GM23338 (cell line): ENCODE measurements at regions not wholly inside any gene's neighbourhood (a gene's known extent, or its start where the extent isn't known, plus 50 kb on each side); places are given as distances from the start of the nearest gene placed in this dataset.

Source experiments
- ATAC-seq: fragments of 200-7000 bp; cut with Tn5 transposase; 3 replicates; pipeline ENCODE4 v1.9.1; 2020
- DNase-seq: peaks from one replicate; pipeline ENCODE4 v3.0.0-alpha.2; 2015; ENCODE audit warnings: low spot score
- H2AFZ ChIP-seq: fragments of 200-600 bp; sonication (generic); 2 replicates; pipeline ENCODE4 v1.8.0; 2016; ENCODE audit warnings: antibody characterized with exemption, mild to moderate bottlenecking, moderate library complexity
- H3F3A ChIP-seq: fragments of 200-600 bp; sonication (generic); replicated peaks from 2 replicates; pipeline ENCODE4 v1.8.0; 2017; ENCODE audit warnings: antibody characterized with exemption, mixed run types, low read depth
- H3K27ac ChIP-seq: fragments of 200-600 bp; sonication (generic); 2 replicates; pipeline ENCODE4 v1.6.1; 2016; ENCODE audit warnings: low read depth
- H3K27me3 ChIP-seq: fragments of 200-600 bp; sonication (generic); 2 replicates; pipeline ENCODE4 v1.8.0; 2016; ENCODE audit warnings: mild to moderate bottlenecking, mixed run types, moderate library complexity; ENCODE audit not compliant: insufficient read depth
- H3K36me3 ChIP-seq: fragments of 200-600 bp; sonication (generic); 2 replicates; pipeline ENCODE4 v1.8.0; 2016; ENCODE audit warnings: mild to moderate bottlenecking; ENCODE audit not compliant: insufficient read depth
- H3K4me1 ChIP-seq: fragments of 200-600 bp; sonication (generic); 2 replicates; pipeline ENCODE4 v1.8.0; 2016; ENCODE audit warnings: mild to moderate bottlenecking, moderate library complexity; ENCODE audit not compliant: insufficient read depth
- H3K4me2 ChIP-seq: fragments of 200-600 bp; sonication (generic); 2 replicates; pipeline ENCODE4 v1.7.1; 2017; ENCODE audit warnings: mixed run types
- H3K4me3 ChIP-seq: fragments of 200-600 bp; sonication (generic); 2 replicates; pipeline ENCODE4 v1.6.1; 2016; ENCODE audit warnings: mixed run types
- H3K79me2 ChIP-seq: fragments of 200-600 bp; sonication (generic); replicated peaks from 2 replicates; pipeline ENCODE4 v1.8.0; 2017; ENCODE audit warnings: mild to moderate bottlenecking; ENCODE audit not compliant: insufficient read depth
- H3K9me2 ChIP-seq: fragments of 200-600 bp; sonication (generic); 2 replicates; pipeline ENCODE4 v1.8.0; 2017; ENCODE audit not compliant: insufficient read depth
- H4K20me1 ChIP-seq: fragments of 200-600 bp; sonication (generic); replicated peaks from 2 replicates; pipeline ENCODE4 v1.8.0; 2017; ENCODE audit warnings: mild to moderate bottlenecking; ENCODE audit not compliant: insufficient read depth
- H3K27ac Mint-ChIP-seq: 2 replicates; pipeline ENCODE4 v1.8.0; 2020; ENCODE audit warnings: inconsistent platforms, mild to moderate bottlenecking, moderate library complexity, mixed read lengths
- H3K27me3 Mint-ChIP-seq: 3 replicates; pipeline ENCODE4 v1.8.0; 2022; ENCODE audit warnings: low read depth, mild to moderate bottlenecking, moderate library complexity, mixed read lengths, inconsistent platforms; ENCODE audit not compliant: insufficient read depth, poor library complexity
- H3K36me3 Mint-ChIP-seq: 3 replicates; pipeline ENCODE4 v1.8.0; 2021; ENCODE audit warnings: low read depth, mild to moderate bottlenecking, inconsistent platforms, moderate library complexity, mixed read lengths
- H3K4me1 Mint-ChIP-seq: 3 replicates; pipeline ENCODE4 v1.8.0; 2020; ENCODE audit warnings: mild to moderate bottlenecking, inconsistent platforms, mixed read lengths
- H3K4me3 Mint-ChIP-seq: 3 replicates; pipeline ENCODE4 v1.8.0; 2021; ENCODE audit warnings: moderate library complexity, mild to moderate bottlenecking, inconsistent platforms, mixed read lengths
- H3K9me3 Mint-ChIP-seq: 3 replicates; pipeline ENCODE4 v1.8.0; 2020; ENCODE audit warnings: moderate library complexity, mild to moderate bottlenecking, inconsistent platforms, mixed read lengths
- EZH2 ChIP-seq: fragments of 200-600 bp; sonication (generic); IDR thresholded peaks from one replicate; pipeline ENCODE4 v1.8.0; 2017; ENCODE audit warnings: antibody characterized with exemption, mild to moderate bottlenecking, low read depth; ENCODE audit not compliant: unreplicated experiment
- EZH2phosphoT487 ChIP-seq: fragments of 200-600 bp; sonication (generic); IDR thresholded peaks from one replicate; pipeline ENCODE4 v1.8.1; 2018; ENCODE audit warnings: antibody characterized with exemption; ENCODE audit not compliant: unreplicated experiment
- JUNB ChIP-seq: IDR thresholded peaks from one replicate; pipeline ENCODE4 v1.6.1; 2016; ENCODE audit warnings: antibody characterized with exemption; ENCODE audit not compliant: unreplicated experiment
- NANOG ChIP-seq: IDR thresholded peaks from 2 replicates; pipeline ENCODE4 v1.6.1; 2016; ENCODE audit warnings: antibody characterized with exemption, borderline replicate concordance
- POLR2AphosphoS5 ChIP-seq: IDR thresholded peaks from 2 replicates; pipeline ENCODE4 v1.6.1; 2016; ENCODE audit warnings: antibody characterized with exemption, low read depth
- ZNF114 ChIP-seq: fragments of 250-450 bp; sonication (Bioruptor Pico); IDR thresholded peaks from 2 replicates; pipeline ENCODE4 v1.5.0; 2020; ENCODE audit warnings: mild to moderate bottlenecking, moderate library complexity
- ZNF331 ChIP-seq: fragments of 250-450 bp; sonication (Bioruptor Pico); IDR thresholded peaks from 2 replicates; pipeline ENCODE4 v1.5.0; 2020; ENCODE audit warnings: low read depth, mild to moderate bottlenecking, moderate library complexity
- TF ChIP-seq, protein P1 (sequence below): IDR thresholded peaks from 2 replicates; pipeline ENCODE4 v1.6.1; 2016; ENCODE audit warnings: antibody characterized with exemption
- TF ChIP-seq, protein P2 (sequence below): fragments of 250-450 bp; sonication (Bioruptor Pico); IDR thresholded peaks from 2 replicates; pipeline ENCODE4 v1.5.0; 2020; ENCODE audit warnings: mild to moderate bottlenecking, moderate library complexity
- TF ChIP-seq, protein P3 (sequence below), 2 experiments: fragments of 200-600 bp in 1 of 2; sonication (generic) in 1 of 2; conservative IDR thresholded peaks; 2 replicates each; pipeline versions ENCODE4 v1.5.1 to v1.6.1; 2016 to 2017; ENCODE audit warnings: antibody characterized with exemption in 2 of 2, low read depth in 2 of 2, mild to moderate bottlenecking in 2 of 2, moderate library complexity in 1 of 2
- TF ChIP-seq, protein P4 (sequence below): IDR thresholded peaks from one replicate; pipeline ENCODE4 v1.6.1; 2018; ENCODE audit warnings: antibody characterized with exemption; ENCODE audit not compliant: unreplicated experiment

DNA sequence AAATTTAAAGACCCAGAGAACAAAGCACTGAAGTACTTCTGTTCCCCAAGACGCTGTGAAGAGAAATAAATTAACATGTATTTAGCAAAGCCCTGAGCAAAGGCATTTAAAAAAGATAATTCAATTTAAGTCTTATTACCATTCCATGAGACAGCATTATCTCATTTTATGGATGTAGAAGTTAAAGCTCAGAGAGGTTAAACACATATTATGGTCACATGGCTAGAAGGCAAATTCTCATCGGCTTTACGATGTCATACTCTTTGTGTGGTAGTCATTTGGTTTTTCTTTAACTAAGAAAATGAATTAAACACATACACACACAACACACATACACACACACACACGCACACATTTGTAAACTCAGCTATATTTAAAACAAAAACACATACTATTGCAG, 262.7 kb downstream of the HS3ST1 start:
- H3K4me3 Mint-ChIP-seq = no peak overlapping the region
- ATAC-seq = no peak
- H3K36me3 ChIP-seq = no peaks in the 10 kb centered on the region
- H3K4me1 Mint-ChIP-seq = no peaks in the 10 kb centered on the region
- H3K27me3 Mint-ChIP-seq = no peaks in the 10 kb centered on the region
- TF ChIP-seq EZH2phosphoT487 (no peak), EZH2 (no peak), JUNB (no peak), ZNF114 (CRISPR knock-in tag) (no peak)
- TF ChIP-seq, protein P1, sequence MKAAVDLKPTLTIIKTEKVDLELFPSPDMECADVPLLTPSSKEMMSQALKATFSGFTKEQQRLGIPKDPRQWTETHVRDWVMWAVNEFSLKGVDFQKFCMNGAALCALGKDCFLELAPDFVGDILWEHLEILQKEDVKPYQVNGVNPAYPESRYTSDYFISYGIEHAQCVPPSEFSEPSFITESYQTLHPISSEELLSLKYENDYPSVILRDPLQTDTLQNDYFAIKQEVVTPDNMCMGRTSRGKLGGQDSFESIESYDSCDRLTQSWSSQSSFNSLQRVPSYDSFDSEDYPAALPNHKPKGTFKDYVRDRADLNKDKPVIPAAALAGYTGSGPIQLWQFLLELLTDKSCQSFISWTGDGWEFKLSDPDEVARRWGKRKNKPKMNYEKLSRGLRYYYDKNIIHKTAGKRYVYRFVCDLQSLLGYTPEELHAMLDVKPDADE = no peak
- no peak overlapping the region for H3K4me2 ChIP-seq
- H3K27me3 ChIP-seq = no peaks in the 10 kb centered on the region
- H3K4me3 ChIP-seq = no peak overlapping the region
- H3K27ac Mint-ChIP-seq = no peak overlapping the region
- H3K9me3 Mint-ChIP-seq = no peaks in the 10 kb centered on the region
- H3K36me3 Mint-ChIP-seq = no peaks in the 10 kb centered on the region; the same call in 2 of the 3 replicates
- H4K20me1 ChIP-seq = no peaks in the 10 kb centered on the region
- H3K79me2 ChIP-seq = no peaks in the 10 kb centered on the region
- H3F3A ChIP-seq = no peaks in the 10 kb centered on the region
- H3K4me1 ChIP-seq = no peaks in the 10 kb centered on the region
- H3K27ac ChIP-seq = no peak overlapping the region
- H3K9me2 ChIP-seq = peaks cover 3% of the 10 kb centered on the region; the same call in 1 of the 2 replicates
- H2AFZ ChIP-seq = no peak overlapping the region
- DNase-seq = no peak

DNA sequence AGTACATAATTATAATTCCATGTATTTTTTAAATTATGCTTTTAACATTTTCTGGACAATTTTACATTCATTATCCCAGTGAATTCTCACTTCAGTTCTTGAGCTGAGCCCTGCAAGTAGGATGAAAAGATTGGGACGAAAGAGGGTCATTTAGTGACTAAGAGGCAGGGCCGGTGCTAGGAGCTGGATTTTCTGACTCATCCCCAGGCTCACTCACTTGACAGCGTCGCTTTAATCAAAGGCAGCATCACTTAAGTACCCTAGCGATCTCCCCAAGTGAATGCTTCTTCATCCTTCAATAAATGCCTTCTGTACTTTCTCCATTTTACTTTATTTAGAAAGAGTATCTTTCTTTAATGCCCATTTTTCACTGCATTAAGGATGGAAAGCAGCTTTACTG, 263.6 kb downstream of the HS3ST1 start:
- no peak overlapping the region for H3K4me2 ChIP-seq
- no peak overlapping the region for H3K27ac ChIP-seq
- no peak for ATAC-seq

More for the DNA sequence above, 263.6 kb downstream of the HS3ST1 start:
- Histone ChIP-seq H3K27me3 (no peaks in the 10 kb centered on the region), H3F3A (no peaks in the 10 kb centered on the region), H3K9me2 (peaks cover 3% of the 10 kb centered on the region), H3K4me3 (no peak overlapping the region), H3K36me3 (no peaks in the 10 kb centered on the region), H3K4me1 (no peaks in the 10 kb centered on the region), H2AFZ (no peak overlapping the region), H3K79me2 (no peaks in the 10 kb centered on the region), H4K20me1 (no peaks in the 10 kb centered on the region)
- Mint-ChIP-seq H3K9me3 (no peaks in the 10 kb centered on the region), H3K4me1 (no peaks in the 10 kb centered on the region), H3K36me3 (no peaks in the 10 kb centered on the region; the same call in 2 of the 3 replicates), H3K27me3 (no peaks in the 10 kb centered on the region), H3K4me3 (no peak overlapping the region), H3K27ac (no peak overlapping the region)
- DNase-seq = no peak
- no peak for TF ChIP-seq EZH2
- TF ChIP-seq, protein P2, sequence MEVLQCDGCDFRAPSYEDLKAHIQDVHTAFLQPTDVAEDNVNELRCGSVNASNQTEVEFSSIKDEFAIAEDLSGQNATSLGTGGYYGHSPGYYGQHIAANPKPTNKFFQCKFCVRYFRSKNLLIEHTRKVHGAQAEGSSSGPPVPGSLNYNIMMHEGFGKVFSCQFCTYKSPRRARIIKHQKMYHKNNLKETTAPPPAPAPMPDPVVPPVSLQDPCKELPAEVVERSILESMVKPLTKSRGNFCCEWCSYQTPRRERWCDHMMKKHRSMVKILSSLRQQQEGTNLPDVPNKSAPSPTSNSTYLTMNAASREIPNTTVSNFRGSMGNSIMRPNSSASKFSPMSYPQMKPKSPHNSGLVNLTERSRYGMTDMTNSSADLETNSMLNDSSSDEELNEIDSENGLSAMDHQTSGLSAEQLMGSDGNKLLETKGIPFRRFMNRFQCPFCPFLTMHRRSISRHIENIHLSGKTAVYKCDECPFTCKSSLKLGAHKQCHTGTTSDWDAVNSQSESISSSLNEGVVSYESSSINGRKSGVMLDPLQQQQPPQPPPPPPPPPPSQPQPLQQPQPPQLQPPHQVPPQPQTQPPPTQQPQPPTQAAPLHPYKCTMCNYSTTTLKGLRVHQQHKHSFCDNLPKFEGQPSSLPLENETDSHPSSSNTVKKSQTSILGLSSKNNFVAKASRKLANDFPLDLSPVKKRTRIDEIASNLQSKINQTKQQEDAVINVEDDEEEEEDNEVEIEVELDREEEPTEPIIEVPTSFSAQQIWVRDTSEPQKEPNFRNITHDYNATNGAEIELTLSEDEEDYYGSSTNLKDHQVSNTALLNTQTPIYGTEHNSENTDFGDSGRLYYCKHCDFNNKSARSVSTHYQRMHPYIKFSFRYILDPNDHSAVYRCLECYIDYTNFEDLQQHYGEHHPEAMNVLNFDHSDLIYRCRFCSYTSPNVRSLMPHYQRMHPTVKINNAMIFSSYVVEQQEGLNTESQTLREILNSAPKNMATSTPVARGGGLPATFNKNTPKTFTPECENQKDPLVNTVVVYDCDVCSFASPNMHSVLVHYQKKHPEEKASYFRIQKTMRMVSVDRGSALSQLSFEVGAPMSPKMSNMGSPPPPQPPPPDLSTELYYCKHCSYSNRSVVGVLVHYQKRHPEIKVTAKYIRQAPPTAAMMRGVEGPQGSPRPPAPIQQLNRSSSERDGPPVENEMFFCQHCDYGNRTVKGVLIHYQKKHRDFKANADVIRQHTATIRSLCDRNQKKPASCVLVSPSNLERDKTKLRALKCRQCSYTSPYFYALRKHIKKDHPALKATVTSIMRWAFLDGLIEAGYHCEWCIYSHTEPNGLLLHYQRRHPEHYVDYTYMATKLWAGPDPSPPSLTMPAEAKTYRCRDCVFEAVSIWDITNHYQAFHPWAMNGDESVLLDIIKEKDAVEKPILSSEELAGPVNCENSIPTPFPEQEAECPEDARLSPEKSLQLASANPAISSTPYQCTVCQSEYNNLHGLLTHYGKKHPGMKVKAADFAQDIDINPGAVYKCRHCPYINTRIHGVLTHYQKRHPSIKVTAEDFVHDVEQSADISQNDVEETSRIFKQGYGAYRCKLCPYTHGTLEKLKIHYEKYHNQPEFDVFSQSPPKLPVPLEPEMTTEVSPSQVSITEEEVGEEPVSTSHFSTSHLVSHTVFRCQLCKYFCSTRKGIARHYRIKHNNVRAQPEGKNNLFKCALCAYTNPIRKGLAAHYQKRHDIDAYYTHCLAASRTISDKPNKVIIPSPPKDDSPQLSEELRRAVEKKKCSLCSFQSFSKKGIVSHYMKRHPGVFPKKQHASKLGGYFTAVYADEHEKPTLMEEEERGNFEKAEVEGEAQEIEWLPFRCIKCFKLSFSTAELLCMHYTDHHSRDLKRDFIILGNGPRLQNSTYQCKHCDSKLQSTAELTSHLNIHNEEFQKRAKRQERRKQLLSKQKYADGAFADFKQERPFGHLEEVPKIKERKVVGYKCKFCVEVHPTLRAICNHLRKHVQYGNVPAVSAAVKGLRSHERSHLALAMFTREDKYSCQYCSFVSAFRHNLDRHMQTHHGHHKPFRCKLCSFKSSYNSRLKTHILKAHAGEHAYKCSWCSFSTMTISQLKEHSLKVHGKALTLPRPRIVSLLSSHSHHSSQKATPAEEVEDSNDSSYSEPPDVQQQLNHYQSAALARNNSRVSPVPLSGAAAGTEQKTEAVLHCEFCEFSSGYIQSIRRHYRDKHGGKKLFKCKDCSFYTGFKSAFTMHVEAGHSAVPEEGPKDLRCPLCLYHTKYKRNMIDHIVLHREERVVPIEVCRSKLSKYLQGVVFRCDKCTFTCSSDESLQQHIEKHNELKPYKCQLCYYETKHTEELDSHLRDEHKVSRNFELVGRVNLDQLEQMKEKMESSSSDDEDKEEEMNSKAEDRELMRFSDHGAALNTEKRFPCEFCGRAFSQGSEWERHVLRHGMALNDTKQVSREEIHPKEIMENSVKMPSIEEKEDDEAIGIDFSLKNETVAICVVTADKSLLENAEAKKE (CRISPR knock-in tag) = no peak
- TF ChIP-seq, protein P3, sequence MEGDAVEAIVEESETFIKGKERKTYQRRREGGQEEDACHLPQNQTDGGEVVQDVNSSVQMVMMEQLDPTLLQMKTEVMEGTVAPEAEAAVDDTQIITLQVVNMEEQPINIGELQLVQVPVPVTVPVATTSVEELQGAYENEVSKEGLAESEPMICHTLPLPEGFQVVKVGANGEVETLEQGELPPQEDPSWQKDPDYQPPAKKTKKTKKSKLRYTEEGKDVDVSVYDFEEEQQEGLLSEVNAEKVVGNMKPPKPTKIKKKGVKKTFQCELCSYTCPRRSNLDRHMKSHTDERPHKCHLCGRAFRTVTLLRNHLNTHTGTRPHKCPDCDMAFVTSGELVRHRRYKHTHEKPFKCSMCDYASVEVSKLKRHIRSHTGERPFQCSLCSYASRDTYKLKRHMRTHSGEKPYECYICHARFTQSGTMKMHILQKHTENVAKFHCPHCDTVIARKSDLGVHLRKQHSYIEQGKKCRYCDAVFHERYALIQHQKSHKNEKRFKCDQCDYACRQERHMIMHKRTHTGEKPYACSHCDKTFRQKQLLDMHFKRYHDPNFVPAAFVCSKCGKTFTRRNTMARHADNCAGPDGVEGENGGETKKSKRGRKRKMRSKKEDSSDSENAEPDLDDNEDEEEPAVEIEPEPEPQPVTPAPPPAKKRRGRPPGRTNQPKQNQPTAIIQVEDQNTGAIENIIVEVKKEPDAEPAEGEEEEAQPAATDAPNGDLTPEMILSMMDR (conservative IDR thresholded peaks at IDR 0.05; ENCODE audit: low read depth in 2 of 2) = no peak
- TF ChIP-seq ZNF331 (CRISPR knock-in tag) = no peak
- TF ChIP-seq POLR2AphosphoS5 = no peak
- TF ChIP-seq, protein P4, sequence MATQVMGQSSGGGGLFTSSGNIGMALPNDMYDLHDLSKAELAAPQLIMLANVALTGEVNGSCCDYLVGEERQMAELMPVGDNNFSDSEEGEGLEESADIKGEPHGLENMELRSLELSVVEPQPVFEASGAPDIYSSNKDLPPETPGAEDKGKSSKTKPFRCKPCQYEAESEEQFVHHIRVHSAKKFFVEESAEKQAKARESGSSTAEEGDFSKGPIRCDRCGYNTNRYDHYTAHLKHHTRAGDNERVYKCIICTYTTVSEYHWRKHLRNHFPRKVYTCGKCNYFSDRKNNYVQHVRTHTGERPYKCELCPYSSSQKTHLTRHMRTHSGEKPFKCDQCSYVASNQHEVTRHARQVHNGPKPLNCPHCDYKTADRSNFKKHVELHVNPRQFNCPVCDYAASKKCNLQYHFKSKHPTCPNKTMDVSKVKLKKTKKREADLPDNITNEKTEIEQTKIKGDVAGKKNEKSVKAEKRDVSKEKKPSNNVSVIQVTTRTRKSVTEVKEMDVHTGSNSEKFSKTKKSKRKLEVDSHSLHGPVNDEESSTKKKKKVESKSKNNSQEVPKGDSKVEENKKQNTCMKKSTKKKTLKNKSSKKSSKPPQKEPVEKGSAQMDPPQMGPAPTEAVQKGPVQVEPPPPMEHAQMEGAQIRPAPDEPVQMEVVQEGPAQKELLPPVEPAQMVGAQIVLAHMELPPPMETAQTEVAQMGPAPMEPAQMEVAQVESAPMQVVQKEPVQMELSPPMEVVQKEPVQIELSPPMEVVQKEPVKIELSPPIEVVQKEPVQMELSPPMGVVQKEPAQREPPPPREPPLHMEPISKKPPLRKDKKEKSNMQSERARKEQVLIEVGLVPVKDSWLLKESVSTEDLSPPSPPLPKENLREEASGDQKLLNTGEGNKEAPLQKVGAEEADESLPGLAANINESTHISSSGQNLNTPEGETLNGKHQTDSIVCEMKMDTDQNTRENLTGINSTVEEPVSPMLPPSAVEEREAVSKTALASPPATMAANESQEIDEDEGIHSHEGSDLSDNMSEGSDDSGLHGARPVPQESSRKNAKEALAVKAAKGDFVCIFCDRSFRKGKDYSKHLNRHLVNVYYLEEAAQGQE = no peak
- no peak for TF ChIP-seq NANOG
